ENCODE measurements at regions not wholly inside any gene's neighbourhood (a gene's known extent, or its start where the extent isn't known, plus 50 kb on each side); places are given as distances from the start of the nearest gene placed in this dataset.
A peak's percentile ranks its signal among the peaks of the same experiment; 100 is the strongest.

DNA sequence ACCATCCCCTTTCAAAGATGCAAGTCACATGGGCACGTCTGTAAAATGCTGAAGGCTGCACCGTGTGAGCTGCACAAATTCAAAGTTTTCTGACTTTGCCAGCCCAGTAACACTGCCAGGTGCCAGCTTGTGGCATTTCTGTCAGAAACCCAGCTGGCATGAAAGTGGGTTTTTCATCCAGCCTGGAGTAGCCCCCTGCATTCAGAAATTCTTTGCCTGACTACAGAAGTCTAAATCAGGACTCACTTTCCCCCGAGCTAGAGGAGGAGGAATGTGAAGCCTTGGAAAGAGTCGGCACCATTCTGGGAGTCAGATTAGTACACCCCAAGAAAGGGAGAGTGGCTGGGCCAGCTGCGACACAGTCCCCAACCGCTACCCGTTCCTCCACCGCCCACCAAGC is 56.7 kb upstream of the EN2 start:
- no peak for DNase-seq (ENCODE audit: low read depth)
- no peak overlapping the region for H3K4me3 ChIP-seq (ENCODE audit: low read depth, low read length)
- TF ChIP-seq, protein P1, sequence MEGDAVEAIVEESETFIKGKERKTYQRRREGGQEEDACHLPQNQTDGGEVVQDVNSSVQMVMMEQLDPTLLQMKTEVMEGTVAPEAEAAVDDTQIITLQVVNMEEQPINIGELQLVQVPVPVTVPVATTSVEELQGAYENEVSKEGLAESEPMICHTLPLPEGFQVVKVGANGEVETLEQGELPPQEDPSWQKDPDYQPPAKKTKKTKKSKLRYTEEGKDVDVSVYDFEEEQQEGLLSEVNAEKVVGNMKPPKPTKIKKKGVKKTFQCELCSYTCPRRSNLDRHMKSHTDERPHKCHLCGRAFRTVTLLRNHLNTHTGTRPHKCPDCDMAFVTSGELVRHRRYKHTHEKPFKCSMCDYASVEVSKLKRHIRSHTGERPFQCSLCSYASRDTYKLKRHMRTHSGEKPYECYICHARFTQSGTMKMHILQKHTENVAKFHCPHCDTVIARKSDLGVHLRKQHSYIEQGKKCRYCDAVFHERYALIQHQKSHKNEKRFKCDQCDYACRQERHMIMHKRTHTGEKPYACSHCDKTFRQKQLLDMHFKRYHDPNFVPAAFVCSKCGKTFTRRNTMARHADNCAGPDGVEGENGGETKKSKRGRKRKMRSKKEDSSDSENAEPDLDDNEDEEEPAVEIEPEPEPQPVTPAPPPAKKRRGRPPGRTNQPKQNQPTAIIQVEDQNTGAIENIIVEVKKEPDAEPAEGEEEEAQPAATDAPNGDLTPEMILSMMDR (conservative IDR thresholded peaks at IDR 0.05; ENCODE audit: low read depth, low read length) = no peak

DNA sequence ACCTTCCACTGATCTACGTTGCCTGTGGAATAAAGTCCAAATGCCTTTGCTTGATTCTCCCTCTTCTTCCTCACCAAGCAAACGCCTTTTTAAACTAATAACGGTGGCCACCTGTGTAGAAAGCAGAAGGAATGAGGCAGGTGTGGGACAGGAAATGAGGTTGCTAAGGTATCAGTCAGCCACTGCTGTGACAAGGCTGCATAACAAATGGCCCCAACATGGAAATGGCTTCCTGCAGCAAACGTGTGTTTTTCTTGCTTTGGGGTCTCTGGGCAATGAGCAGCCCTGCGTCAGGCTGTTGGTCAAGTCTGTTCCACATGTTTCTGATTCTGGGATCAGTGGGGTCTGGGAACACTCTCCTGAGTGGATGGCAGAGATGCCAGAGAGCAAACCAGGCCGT is 56.0 kb upstream of the EN2 start:
- H3K4me3 ChIP-seq (ENCODE audit: low read depth, low read length) = no peak overlapping the region
- DNase-seq (ENCODE audit: low read depth) = no peak
- TF ChIP-seq, protein P1 (conservative IDR thresholded peaks at IDR 0.05; ENCODE audit: low read depth, low read length) = no peak

DNA sequence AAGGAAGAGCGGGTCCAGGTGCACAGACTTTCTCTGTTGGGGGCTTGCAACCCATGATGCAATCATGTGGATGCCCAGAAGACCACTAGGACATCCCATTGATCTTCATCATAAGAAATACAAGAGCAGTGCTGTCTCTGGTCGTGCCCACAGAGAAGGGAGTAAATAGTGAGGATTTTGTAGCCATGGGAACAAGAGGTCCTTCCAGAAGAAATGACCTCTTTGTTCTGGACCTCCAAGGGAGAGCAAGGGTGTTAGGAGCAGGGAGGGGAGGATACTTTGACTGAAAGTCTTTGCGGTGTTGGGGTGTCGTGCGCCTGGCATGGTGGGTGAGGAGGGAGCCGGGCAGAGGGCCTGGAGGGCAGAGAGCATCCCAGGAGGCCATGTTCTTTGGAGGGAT is 55.0 kb upstream of the EN2 start:
- DNase-seq (ENCODE audit: low read depth) = no peak
- no peak overlapping the region for H3K4me3 ChIP-seq (ENCODE audit: low read depth, low read length)
- TF ChIP-seq, protein P1 (conservative IDR thresholded peaks at IDR 0.05; ENCODE audit: low read depth, low read length) = no peak

DNA sequence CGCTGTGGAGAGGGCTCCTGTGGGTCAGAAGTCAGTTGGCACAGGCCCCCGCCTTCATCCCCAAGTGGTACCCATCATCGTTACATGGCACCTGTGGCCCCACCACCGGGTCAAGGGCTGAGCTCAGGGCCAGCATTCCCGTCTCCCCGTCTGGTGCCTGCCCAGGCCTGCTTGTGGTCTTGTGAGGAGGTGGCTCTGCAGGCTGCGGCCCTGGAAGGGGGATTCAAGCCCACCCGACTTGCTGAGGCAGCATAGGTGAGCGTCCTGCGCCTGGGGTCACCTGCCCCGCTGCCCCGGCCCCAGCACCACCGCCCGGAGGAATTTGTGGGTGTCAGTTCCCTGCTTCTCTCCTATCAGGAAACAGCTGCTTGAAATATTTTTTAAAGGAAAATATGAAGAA is 53.0 kb upstream of the EN2 start:
- no peak for DNase-seq (ENCODE audit: low read depth)
- H3K4me3 ChIP-seq (ENCODE audit: low read depth, low read length) = no peak overlapping the region
- TF ChIP-seq, protein P1 (conservative IDR thresholded peaks at IDR 0.05; ENCODE audit: low read depth, low read length) = no peak

DNA sequence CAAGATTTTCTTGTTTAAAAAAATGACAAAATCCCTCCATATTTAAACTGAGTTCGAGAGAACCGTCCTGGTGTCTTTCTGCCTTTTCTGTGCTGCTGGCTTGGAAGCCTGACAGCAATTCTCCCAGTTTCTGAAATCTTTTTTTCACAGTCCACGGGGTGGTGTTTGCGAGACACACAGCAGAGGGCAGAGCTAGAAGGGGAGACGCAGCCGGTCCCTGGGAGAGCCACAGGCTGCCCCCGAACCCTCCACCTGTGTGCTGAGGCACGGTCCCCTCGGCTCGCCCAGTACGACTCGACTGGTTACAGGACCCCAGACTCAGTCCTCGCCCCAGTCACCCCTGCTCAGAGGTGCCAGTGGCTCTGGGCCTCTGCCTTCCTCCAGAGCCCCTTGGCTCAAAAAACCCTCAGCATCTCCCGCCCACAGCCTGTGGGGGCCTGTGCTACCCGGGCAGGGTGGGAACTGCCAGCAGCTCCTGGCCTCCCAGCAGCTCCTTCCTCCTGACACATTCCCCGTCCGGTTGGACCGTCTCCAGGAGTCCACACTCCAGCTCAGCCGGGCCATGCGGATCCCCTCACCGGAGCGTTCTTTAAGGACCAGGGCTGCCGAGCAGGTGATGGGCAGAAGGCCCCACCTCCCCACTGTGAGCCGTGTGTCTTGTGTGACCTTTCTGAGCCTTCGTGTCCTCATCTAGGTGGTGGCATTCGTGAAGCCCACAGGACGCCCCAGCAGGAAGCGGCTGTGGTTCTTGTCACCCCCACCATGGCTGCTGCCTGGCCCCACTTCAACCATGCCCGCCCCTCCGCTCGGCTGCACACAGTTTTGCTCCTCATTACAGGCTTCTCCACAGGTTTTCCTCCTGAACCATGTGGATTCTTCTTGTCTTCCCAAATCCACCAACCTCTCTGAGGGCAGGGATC is 52.3 kb upstream of the EN2 start:
- DNase-seq (ENCODE audit: low read depth) = peak; percentile 16
- no peak overlapping the region for H3K4me3 ChIP-seq (ENCODE audit: low read depth, low read length)
- TF ChIP-seq, protein P1 (conservative IDR thresholded peaks at IDR 0.05; ENCODE audit: low read depth, low read length) = peak; percentile 31

DNA sequence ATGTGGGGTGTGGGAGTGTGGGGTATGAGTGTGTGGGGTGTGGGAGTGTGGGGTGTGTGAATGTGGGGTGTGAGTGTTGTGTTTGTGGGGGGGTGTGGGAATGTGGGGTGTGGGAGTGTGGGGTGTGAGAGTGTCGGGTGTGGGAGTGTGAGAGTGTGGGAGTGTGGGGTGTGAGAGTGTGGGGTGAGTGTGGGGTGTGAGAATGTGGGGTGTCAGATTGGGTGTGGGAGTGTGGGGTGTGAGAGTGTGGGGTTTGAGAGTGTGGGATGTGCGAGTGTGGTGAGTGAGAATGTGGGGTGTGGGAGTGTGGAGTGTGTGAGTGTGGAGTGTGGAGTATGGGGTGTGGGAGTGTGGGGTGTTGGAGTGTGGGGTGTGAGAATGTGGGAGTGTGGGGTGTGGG is 50.1 kb upstream of the EN2 start:
- no peak overlapping the region for H3K4me3 ChIP-seq (ENCODE audit: low read depth, low read length)
- TF ChIP-seq, protein P1 (conservative IDR thresholded peaks at IDR 0.05; ENCODE audit: low read depth, low read length) = no peak
- no peak for DNase-seq (ENCODE audit: low read depth)
